AG04449 (cell line): ENCODE measurements at regions not wholly inside any gene's neighbourhood (a gene's known extent, or its start where the extent isn't known, plus 50 kb on each side); places are given as distances from the start of the nearest gene placed in this dataset.

Experiments
- CTCF ChIA-PET: fragments of 350-600 bp; formaldehyde crosslinking; extraction: SDS; loops from one replicate; lab custom pipeline; 2021; ENCODE audit warnings: antibody characterized with exemption; lab: Yijun Ruan, JAX
- POLR2A ChIA-PET: fragments of 400-600, 350-600 bp; formaldehyde crosslinking; extraction: SDS; loops from one replicate; lab custom pipeline; 2020; ENCODE audit warnings: antibody characterized with exemption, inconsistent platforms; lab: Yijun Ruan, JAX
- DNase-seq: peaks from one replicate; pipeline ENCODE4 v3.0.0-alpha.2; 2010; ENCODE audit warnings: low read depth, low spot score
- H3K4me3 ChIP-seq: 2 replicates; pipeline ENCODE4 v1.5.1; 2011; ENCODE audit warnings: low read depth, mild to moderate bottlenecking, control low read depth, low read length
- TF ChIP-seq, protein P1 (sequence below): IDR thresholded peaks from one replicate; pipeline ENCODE4 v1.5.1; 2011; ENCODE audit warnings: mild to moderate bottlenecking, moderate library complexity, low read length, control low read depth, inconsistent platforms; ENCODE audit not compliant: insufficient read depth; ENCODE audit errors: missing control alignments

DNA sequence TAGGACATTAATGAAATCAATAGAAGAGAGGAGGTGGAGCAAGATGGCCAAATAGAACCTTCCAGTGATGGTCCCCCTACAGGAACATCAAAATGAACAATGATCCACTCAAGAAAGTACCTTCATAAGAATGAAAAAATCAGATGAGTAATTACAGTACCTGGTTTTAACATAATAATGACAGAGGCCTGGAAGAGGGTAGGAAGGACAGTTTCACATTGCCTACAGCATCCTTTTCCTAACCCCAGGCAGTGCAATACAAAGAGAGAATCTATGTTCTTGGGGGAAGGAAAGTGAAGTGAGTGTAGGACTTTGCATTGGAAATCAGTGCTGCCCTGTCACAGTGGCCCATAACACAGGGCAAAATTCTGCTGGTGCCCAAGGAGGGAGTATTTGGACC lies 81.2 kb upstream of the SPTLC1 start:
- no peak for DNase-seq
- no peak overlapping the region for H3K4me3 ChIP-seq
- TF ChIP-seq, protein P1, sequence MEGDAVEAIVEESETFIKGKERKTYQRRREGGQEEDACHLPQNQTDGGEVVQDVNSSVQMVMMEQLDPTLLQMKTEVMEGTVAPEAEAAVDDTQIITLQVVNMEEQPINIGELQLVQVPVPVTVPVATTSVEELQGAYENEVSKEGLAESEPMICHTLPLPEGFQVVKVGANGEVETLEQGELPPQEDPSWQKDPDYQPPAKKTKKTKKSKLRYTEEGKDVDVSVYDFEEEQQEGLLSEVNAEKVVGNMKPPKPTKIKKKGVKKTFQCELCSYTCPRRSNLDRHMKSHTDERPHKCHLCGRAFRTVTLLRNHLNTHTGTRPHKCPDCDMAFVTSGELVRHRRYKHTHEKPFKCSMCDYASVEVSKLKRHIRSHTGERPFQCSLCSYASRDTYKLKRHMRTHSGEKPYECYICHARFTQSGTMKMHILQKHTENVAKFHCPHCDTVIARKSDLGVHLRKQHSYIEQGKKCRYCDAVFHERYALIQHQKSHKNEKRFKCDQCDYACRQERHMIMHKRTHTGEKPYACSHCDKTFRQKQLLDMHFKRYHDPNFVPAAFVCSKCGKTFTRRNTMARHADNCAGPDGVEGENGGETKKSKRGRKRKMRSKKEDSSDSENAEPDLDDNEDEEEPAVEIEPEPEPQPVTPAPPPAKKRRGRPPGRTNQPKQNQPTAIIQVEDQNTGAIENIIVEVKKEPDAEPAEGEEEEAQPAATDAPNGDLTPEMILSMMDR, result no peak
- POLR2A ChIA-PET, result interaction anchor here (0.8 kb wide), 1 partner anchor 48 kb away, joined by 3 read pairs; no protein-coding TSS in a partner anchor
- CTCF ChIA-PET, result interaction anchor here (4.1 kb wide), 1 partner anchor 58 kb away, joined by 29 read pairs; no protein-coding TSS in a partner anchor

DNA sequence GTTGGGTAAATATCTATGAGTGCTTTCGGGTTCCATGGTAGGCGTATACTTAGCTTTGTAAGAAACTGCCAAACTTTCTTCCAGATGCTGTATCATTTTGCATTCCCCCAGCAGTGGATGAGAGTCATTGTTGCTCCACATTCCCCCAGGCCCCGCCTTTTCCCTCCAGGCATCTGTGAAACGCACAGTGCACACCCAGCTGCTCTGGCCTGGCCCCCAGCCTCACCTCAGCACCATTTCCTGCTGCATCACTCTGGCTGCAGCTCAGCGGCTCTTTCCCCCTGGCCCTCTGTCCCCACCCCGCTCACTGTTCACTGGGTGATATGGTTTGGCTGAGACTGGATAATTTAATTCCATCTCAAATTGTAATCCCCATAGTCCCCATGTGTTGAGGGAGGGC lies 76.6 kb upstream of the SPTLC1 start:
- TF ChIP-seq, protein P1, result no peak
- ChIA-PET CTCF (interaction anchor here (1.5 kb wide), 2 partner anchors 16 to 52 kb away, joined by 4 to 6 read pairs; no protein-coding TSS in a partner anchor), POLR2A (interaction anchor here (0.7 to 0.8 kb wide), 2 partner anchors 11 to 51 kb away, joined by 3 to 4 read pairs; no protein-coding TSS in a partner anchor)
- DNase-seq, result peak; percentile 7
- no peak overlapping the region for H3K4me3 ChIP-seq

DNA sequence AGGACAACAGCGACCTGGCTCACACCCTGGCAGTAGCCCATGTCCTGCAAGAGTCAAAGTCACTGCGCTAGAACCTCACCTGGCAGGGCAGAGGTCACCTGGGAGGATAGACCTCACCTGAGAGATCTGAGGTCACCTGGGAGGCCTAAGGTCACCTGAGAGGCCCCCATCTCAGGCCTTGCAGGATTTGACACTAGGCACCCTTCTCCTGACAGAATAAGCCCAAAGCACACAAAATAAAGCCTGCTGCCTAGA lies 75.2 kb upstream of the SPTLC1 start:
- DNase-seq, result no peak
- H3K4me3 ChIP-seq, result no peak overlapping the region
- POLR2A ChIA-PET, result no interaction called here
- CTCF ChIA-PET, result interaction anchor here (1.5 kb wide), 1 partner anchor 51 kb away, joined by 4 read pairs; no protein-coding TSS in a partner anchor
- TF ChIP-seq, protein P1, result no peak

DNA sequence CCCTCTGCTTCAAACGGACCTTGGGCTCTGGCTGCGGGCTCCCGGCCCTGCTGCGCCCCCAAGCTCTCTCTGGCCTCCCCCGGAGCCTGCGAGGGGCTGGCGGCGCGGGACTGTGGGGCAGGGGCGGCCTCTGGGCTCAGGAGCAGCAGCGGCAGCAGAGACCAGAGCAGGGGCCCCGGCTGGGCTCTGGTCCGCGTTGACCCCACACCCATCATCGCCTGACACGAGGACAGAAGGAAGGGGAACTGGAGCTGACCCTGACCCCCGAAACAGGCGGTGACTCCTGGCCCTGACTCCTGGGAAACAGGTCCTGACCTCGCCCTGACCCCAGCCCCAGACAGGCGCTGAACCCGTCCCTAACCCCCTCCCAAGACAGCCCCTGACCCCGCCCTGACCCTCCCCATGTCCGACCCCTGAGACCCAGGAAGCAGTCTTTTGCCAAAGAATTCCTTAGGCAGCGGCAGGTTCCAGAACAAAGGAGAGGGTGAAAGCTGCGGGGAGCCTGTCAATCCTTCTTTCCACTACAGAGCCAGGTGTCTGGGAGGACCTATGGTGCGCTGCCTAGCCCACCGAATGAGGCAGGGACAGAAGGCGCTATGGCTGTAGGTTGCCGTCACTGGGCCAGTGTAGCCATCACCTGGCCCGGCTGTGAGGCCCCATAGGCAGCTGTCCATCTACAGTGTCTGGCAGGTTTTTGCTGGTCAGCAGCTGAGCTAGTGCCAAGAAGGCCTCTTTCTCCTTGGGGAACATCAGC lies 74.7 kb upstream of the SPTLC1 start:
- POLR2A ChIA-PET, result no interaction called here
- CTCF ChIA-PET, result no interaction called here
- TF ChIP-seq, protein P1, result no peak
- no peak for DNase-seq
- H3K4me3 ChIP-seq, result no peak overlapping the region

DNA sequence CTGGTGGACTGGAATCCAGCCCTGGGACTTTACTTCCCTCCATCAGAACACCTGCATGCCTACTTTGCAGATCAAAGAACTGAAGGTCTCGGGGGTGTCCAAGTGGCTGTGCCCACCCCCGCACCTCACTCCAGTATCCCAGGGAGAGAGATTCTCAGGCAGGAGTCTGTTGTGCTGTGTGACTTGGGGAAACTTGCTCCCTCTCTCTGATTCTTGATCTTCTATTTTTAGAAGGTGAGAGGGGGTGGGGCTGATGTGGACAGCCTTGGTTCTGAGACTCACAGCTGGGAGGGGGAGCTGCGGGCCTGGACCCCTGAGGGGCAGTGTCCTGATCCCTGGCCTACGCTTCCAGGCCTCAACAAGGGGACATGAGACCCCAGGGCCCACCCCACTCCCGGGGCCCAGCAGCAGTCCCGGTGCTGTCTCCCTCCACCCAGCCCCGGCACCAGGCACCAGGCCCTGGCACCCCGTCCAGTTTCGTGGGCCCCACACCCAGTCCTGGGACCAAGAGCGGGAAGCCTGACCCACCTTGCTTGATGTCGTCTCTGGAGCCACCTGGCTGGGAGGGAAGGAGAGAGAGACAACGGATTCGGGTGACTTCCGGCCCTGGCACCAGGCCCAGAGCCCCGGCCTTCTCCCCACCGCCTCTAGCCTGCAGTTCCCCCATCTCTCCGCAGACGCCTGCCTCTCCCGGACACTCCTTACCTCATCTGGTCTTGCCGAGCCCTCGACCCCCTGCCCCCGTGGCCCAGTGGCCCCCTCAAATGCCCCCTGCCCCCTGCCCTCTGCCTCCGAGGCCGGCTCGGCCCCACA lies 74.0 kb upstream of the SPTLC1 start:
- POLR2A ChIA-PET, result no interaction called here
- DNase-seq, result no peak
- CTCF ChIA-PET, result no interaction called here
- TF ChIP-seq, protein P1, result no peak
- no peak overlapping the region for H3K4me3 ChIP-seq
